ENCODE measurements at regions not wholly inside any gene's neighbourhood (a gene's known extent, or its start where the extent isn't known, plus 50 kb on each side); places are given as distances from the start of the nearest gene placed in this dataset.
A peak's percentile ranks its signal among the peaks of the same experiment; 100 is the strongest.

- Histone ChIP-seq H3K79me2 (ENCODE audit: insufficient read depth, low read length) (no peaks in the 10 kb centered on the region), H2AFZ (ENCODE audit: low read length) (no peak overlapping the region), H3K79me1 (ENCODE audit: insufficient read depth, low read depth, low read length, poor library complexity, severe bottlenecking) (no peaks in the 10 kb centered on the region), H2BK5ac (ENCODE audit: insufficient read length, low read length) (no peak overlapping the region), H3K4me1 (ENCODE audit: insufficient read depth, low read length) (peaks cover 4% of the 10 kb centered on the region; the same call in 1 of the 2 replicates), H2BK20ac (ENCODE audit: low read depth, low read length, poor library complexity, severe bottlenecking) (no peak overlapping the region), H4K91ac (ENCODE audit: insufficient read length, low read depth, low read length) (no peak overlapping the region), H2BK12ac (ENCODE audit: insufficient read length, low read depth, low read length) (no peak overlapping the region), H3K4ac (ENCODE audit: low read depth, low read length) (no peak overlapping the region), H4K20me1 (ENCODE audit: control insufficient read depth, insufficient read depth, insufficient read length) (no peaks in the 10 kb centered on the region), H4K8ac (replicated peaks; ENCODE audit: insufficient read length, low read depth, low read length) (no peak overlapping the region), H2BK120ac (ENCODE audit: low read depth, low read length, poor library complexity, severe bottlenecking) (no peak overlapping the region), H3K56ac (ENCODE audit: insufficient read length, low read depth, low read length) (no peak overlapping the region), H4K5ac (ENCODE audit: insufficient read length, low read depth, low read length) (no peak overlapping the region), H2AK5ac (ENCODE audit: insufficient read length, low read length) (no peak overlapping the region), H3T11ph (ENCODE audit: low read length) (no peak overlapping the region), H2BK15ac (ENCODE audit: low read depth, low read length) (no peak overlapping the region), H3K9me3 (ENCODE audit: control insufficient read depth, low read depth, low read length) (no peaks in the 10 kb centered on the region), H3K9ac (ENCODE audit: extremely low read depth, insufficient read length, low read length) (no peak overlapping the region), H3K23me2 (ENCODE audit: insufficient read length, low read depth, low read length, poor library complexity, severe bottlenecking) (no peaks in the 10 kb centered on the region), H3K4me2 (ENCODE audit: insufficient read depth, insufficient read length, low read length) (no peak overlapping the region), H3K27ac (ENCODE audit: insufficient read length, low read depth, low read length) (no peak overlapping the region), H3K23ac (ENCODE audit: insufficient read length, low read depth, low read length) (no peak overlapping the region), H3K14ac (ENCODE audit: insufficient read depth, low read length) (no peak overlapping the region), H3K18ac (ENCODE audit: insufficient read length, low read depth, low read length) (no peak overlapping the region), H3K27me3 (ENCODE audit: insufficient read depth, low read length) (no peaks in the 10 kb centered on the region)
- Mint-ChIP-seq H3K36me3 (ENCODE audit: insufficient read depth in 1 of 3, low read depth in 3 of 3) (no peaks in the 10 kb centered on the region), H3K4me1 (peaks cover 4 to 5% of the 10 kb centered on the region in 2 experiments; a peak in 1 of 4 replicates), H3K4me3 (no peak overlapping the region), H3K27ac (peak overlapping the region in 1 of 3 experiments; percentile 34; a peak in 1 of 7 replicates), H3K9me3 (peaks cover 3 to 5% of the 10 kb centered on the region in 2 experiments; a peak in 3 of 5 replicates), H3K27me3 (ENCODE audit: low read depth) (peaks cover 12% of the 10 kb centered on the region)
- DNase-seq: no peak
- WGBS (ENCODE audit: extremely low coverage, insufficient read length, low lambda C conversion rate): no CpG with 5 or more reads among the region's 5 CpGs
- TF ChIP-seq, protein P1, sequence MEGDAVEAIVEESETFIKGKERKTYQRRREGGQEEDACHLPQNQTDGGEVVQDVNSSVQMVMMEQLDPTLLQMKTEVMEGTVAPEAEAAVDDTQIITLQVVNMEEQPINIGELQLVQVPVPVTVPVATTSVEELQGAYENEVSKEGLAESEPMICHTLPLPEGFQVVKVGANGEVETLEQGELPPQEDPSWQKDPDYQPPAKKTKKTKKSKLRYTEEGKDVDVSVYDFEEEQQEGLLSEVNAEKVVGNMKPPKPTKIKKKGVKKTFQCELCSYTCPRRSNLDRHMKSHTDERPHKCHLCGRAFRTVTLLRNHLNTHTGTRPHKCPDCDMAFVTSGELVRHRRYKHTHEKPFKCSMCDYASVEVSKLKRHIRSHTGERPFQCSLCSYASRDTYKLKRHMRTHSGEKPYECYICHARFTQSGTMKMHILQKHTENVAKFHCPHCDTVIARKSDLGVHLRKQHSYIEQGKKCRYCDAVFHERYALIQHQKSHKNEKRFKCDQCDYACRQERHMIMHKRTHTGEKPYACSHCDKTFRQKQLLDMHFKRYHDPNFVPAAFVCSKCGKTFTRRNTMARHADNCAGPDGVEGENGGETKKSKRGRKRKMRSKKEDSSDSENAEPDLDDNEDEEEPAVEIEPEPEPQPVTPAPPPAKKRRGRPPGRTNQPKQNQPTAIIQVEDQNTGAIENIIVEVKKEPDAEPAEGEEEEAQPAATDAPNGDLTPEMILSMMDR (conservative IDR thresholded peaks at IDR 0.05): no peak
These were observed 53.2 kb upstream of the CMKLR1 start for GRCh38 chr12:108392284-108392683.
